GM18870 (cell line): ENCODE measurements at regions not wholly inside any gene's neighbourhood (a gene's known extent, or its start where the extent isn't known, plus 50 kb on each side); places are given as distances from the start of the nearest gene placed in this dataset.
"Not testable (repeated sequence)": the region's sequence is repeated elsewhere in the genome, so short reads cannot be mapped to it uniquely, and the experiment has no call there.

Experiments
- ATAC-seq: cut with Tn5 transposase; IDR thresholded peaks from one replicate; pipeline ENCODE4 v1.9.1; 2021; ENCODE audit warnings: moderate library complexity; ENCODE audit not compliant: unreplicated experiment

- ATAC-seq: no peak
Observed at GRCh38 chr5:133859073-133859472, 109.4 kb downstream of the C5orf15 start.

GRCh38 chr5:133857595-133858313, 110.7 kb downstream of the C5orf15 start:
- not testable (repeated sequence) for ATAC-seq

- no peak for ATAC-seq
Observed at GRCh38 chr5:133854554-133854953, 113.9 kb downstream of the C5orf15 start.

GRCh38 chr5:133853646-133854365, 114.6 kb downstream of the C5orf15 start:
- no peak for ATAC-seq

- ATAC-seq: no peak
Observed at GRCh38 chr5:133851521-133851920, 116.9 kb downstream of the C5orf15 start.

GRCh38 chr5:133850811-133851210, 117.6 kb downstream of the C5orf15 start:
- ATAC-seq: no peak

- no peak for ATAC-seq
Observed at GRCh38 chr5:133849116-133849515, 119.3 kb downstream of the C5orf15 start.

- no peak for ATAC-seq
Observed at GRCh38 chr5:133848341-133848811, 120.0 kb downstream of the C5orf15 start.

GRCh38 chr5:133847886-133848285, 120.5 kb downstream of the C5orf15 start:
- no peak for ATAC-seq

GRCh38 chr5:133847301-133847700, 121.1 kb downstream of the C5orf15 start:
- ATAC-seq: no peak

GRCh38 chr5:133846478-133847226, 121.8 kb downstream of the C5orf15 start:
- ATAC-seq: no peak

GRCh38 chr5:133845271-133845670, 123.2 kb downstream of the C5orf15 start:
- no peak for ATAC-seq

GRCh38 chr5:133844836-133845235, 123.6 kb downstream of the C5orf15 start:
- no peak for ATAC-seq

- no peak for ATAC-seq
Observed at GRCh38 chr5:133843911-133844310, 124.5 kb downstream of the C5orf15 start.

GRCh38 chr5:133842846-133843611, 125.4 kb downstream of the C5orf15 start:
- ATAC-seq: no peak

GRCh38 chr5:133841831-133842750, 126.3 kb downstream of the C5orf15 start:
- no peak for ATAC-seq

- ATAC-seq: no peak
Observed at GRCh38 chr5:133840168-133840567, 128.3 kb downstream of the C5orf15 start.

- no peak for ATAC-seq
Observed at GRCh38 chr5:133839721-133840120, 128.7 kb downstream of the C5orf15 start.

- no peak for ATAC-seq
Observed at GRCh38 chr5:133839090-133839489, 129.3 kb downstream of the C5orf15 start.

- no peak for ATAC-seq
Observed at GRCh38 chr5:133838286-133838685, 130.1 kb downstream of the C5orf15 start.
